Effector CD4-positive, alpha-beta T cell (primary cell): ENCODE measurements at regions not wholly inside any gene's neighbourhood (a gene's known extent, or its start where the extent isn't known, plus 50 kb on each side); places are given as distances from the start of the nearest gene placed in this dataset.
"Not testable (repeated sequence)": the region's sequence is repeated elsewhere in the genome, so short reads cannot be mapped to it uniquely, and the experiment has no call there.

Source experiments
- DNase-seq: peaks from one replicate; pipeline ENCODE4 v3.0.0-alpha.2; 2020

- DNase-seq = not testable (repeated sequence)
Measured at GRCh38 chr10:35817109-35817508, 175.0 kb upstream of the FZD8 start.

DNA sequence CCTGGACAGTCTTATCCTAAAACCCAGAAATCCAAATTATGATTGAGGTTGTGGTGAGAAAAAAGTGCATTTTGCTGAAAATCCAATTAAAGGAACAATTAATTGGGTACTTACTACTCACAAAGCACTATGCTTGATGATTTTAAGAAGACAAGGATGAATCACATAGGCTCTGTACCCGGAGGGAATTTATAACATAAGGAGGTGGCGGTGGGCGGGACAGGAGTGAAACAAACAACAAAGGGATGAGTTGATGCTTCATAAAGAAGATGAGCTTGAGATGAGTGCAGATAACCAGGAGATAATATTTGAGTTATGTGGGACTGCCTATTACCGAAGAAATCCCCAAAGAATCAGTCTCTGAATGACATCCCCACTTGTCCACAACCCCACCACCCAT, 171.1 kb upstream of the FZD8 start:
- DNase-seq = no peak

- no peak for DNase-seq
Measured at GRCh38 chr10:35808344-35808743, 166.2 kb upstream of the FZD8 start.

DNA sequence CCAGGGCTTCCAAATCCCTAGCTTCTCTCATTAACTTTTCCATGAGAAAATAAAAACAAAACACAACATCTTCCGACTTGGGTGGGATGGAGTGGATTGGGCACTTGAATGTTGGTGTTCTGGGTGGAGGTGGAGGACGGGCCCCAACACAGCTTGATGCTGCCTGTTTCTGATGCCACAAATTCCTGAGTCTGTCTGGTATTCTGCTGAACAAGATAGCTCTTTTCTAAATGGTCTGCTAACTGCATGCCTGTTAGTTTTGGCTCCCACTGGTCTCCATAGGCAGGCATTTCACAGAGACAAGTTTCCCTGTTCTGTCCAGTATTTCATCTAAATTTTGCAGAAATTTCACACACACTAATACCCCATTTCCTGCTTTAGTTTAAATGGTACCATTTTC, 160.9 kb upstream of the FZD8 start:
- DNase-seq = no peak

DNA sequence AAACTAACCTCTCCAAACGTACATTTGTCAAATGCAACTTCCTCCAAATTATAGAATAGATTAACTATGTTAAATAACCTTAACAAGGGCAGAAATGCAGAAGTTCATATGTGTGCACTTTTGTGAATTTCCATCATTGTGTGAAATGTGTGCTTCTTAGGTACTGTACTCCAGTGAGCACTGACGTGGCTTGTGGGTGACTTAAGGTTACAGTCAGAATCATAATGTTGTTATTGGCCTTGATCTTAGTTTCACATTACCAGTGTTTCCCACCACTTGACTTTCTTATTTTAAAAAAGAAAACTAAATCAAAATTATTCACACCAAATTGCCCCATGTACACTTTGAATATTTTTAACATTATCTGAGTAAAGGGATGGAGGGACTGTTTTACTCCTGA, 155.1 kb upstream of the FZD8 start:
- DNase-seq = no peak

DNA sequence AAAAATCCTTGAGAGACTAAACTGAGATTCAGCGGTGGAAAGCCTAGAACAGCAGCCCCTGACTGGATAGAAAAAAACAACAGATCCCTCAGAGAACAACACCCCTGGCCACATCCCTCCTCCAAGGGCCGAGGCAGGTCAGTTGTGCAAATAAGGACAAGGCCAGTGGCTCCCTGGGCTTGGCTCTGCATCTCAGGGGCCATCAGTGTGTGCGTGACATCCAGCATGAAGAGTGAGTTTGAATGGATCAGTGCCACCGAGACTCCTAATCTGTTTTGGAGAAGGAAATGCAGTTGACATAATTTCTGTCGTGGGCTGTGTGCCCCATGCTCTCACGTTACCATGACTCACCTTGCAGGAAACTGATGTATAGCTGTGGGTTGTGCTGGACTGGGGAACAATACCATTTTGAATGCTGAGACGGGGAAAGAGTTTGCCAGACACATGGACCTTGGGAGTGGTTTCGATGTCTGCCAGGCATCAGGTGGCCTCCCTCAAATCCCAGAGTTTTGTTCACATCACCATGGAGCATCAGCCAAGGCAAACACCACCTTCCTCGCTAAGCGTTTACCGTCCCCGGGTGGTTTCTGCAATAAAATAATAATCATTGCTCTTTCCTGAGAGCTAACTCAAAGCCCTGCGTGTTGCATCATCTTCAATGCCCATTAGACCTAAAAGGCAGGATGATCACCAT, 153.2 kb upstream of the FZD8 start:
- DNase-seq = no peak

DNA sequence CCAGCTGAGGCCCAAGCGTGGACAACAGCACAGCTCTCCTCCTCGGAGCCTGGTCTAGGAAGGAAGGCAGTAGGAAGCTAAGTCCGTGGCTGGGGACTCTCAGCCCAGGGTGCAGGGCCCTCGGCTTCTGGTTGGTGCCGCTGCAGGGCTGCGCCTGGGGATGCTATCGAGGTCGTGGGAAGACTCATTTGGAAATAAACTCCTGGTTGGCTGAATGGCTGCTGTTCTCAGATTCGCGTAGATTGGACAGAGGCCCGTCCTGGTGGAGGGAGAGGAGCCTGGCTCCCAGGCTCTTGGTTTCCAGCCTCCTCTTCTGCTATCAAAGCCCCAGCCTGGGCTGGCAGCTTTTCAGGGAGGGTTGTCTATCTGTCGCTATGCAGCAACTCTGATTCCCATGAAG, 152.6 kb upstream of the FZD8 start:
- no peak for DNase-seq

GRCh38 chr10:35792291-35792690, 150.2 kb upstream of the FZD8 start:
- DNase-seq = no peak

GRCh38 chr10:35789996-35790395, 147.9 kb upstream of the FZD8 start:
- DNase-seq = no peak

GRCh38 chr10:35784751-35785150, 142.7 kb upstream of the FZD8 start:
- DNase-seq = no peak

- no peak for DNase-seq
Measured at GRCh38 chr10:35783305-35783838, 141.3 kb upstream of the FZD8 start.

DNA sequence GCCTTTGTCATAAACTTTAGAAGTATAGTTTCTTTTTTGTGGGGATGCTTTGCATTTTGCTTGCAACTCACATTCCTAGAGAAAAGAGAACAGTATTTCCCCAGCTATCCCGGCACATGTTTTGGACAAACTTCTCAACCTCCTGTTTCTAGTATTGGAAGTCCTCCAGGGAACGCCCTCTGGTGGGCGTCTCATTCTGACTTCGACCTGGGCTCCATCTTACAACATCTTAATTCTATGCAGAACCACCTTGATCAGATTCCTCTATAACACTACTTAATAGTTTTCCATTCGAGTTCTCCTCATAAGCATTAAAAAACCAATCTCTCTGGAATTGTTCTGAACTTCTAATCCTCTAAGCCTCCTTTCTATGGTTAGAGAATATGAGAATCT, 139.5 kb upstream of the FZD8 start:
- DNase-seq = no peak

- no peak for DNase-seq
Measured at GRCh38 chr10:35780970-35781642, 139.0 kb upstream of the FZD8 start.

- no peak for DNase-seq
Measured at GRCh38 chr10:35778306-35778705, 136.2 kb upstream of the FZD8 start.

DNA sequence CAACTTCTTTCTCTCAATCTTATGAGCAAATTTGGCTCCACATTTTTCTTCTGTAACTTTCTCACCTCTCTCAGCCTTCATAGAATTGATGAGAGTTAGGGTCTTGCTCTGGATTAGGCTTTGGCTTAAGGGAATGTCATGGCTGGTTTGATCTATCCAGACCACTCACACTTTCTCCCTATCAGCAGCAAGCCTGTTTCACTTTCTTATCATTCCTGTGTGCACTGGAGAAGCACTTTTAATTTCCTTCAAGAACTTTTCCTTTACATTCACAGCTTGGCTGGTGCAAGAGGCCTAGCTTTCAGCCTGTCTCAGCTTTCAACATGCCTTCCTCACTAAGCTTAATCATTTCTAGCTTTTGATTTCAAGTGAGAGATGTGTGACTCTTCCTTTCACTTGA, 134.5 kb upstream of the FZD8 start:
- DNase-seq = not testable (repeated sequence)

DNA sequence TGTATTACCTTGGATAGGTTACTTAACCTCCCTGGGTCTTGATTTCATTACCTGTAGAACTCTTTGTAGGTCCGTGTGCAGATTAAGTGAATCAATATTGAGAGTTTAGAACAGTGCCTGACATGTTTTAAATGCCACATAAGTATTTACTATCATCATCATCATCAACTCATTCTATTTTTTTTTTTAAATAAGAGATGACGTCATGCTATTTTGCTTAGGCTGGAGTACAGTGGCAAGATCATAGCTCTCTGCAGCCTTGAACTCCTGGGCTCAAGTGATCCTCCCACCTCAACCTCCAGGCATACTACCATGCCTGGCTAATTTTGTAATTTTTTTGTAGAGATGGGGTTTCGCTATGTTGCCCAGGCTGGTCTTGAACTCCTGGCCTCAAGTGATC, 132.0 kb upstream of the FZD8 start:
- no peak for DNase-seq

DNA sequence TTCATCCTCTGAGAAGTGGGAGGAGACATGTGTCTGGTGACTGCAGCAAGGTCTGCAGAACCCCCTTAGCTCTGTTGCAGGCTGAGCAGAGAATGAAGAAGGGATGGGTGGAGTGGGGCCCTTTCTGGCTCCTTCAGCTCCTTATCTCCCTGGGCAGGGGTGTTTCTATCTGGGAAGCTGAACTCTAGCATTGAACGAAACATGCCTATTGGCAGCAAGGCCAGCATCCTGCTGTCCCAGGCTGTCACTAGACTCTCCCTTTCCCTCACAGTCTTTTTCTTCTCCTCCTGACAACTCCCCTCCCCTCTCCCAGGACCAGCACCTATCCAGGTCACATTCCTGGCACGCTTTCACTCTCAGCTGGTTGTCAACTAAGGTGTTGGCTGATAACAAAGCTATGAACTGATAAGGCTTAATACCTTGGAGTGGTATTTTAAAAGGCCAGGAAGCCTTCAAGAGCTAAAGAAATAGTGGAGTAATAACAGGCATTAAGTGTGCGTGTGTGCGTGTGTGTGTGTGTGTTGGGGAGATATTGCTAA, 128.8 kb upstream of the FZD8 start:
- no peak for DNase-seq

DNA sequence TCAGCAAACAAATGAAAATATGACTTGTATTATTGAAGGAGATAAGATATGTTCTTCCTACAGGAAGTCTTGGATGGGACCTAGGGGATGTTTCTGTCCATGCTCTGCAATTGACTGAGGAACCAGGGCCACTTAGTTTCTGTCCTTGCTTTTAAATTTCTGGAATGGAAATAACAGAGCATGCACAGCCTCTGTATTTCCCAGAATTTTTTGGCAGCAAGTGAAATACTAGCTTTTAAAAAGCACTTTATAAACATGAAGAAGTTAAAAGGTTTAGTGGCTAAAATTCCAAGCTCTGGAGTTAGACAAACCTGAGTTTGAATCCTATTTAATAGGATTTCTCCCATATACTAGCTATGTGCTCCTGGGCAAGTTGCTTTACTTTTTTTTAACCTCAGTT, 127.7 kb upstream of the FZD8 start:
- DNase-seq = no peak

- no peak for DNase-seq
Measured at GRCh38 chr10:35768731-35769130, 126.6 kb upstream of the FZD8 start.

- no peak for DNase-seq
Measured at GRCh38 chr10:35768011-35768410, 125.9 kb upstream of the FZD8 start.

- DNase-seq = no peak
Measured at GRCh38 chr10:35765996-35766395, 123.9 kb upstream of the FZD8 start.

DNA sequence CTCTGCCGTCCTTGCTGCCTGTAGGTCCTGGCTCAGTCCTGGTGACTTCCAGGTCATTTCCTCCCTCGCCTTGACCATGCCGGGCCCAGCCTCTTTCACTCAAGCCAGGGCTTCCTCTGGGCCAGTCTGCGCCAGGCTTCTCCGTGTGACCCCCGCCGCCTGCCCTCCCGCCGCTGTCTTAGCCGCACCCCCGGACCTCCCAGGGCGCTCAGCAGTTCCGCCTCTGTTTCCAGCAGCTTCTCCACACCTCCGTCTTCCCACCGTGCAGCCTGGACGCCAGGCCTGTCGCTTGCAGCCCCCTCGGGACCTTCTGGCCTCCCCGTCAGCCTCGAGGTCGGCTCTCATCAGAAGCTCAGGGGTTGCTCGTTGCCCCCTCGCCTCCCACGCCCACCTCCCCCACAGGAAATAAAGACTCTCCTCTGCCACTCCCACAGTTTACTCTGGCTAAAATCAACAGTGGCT, 123.0 kb upstream of the FZD8 start:
- no peak for DNase-seq

DNA sequence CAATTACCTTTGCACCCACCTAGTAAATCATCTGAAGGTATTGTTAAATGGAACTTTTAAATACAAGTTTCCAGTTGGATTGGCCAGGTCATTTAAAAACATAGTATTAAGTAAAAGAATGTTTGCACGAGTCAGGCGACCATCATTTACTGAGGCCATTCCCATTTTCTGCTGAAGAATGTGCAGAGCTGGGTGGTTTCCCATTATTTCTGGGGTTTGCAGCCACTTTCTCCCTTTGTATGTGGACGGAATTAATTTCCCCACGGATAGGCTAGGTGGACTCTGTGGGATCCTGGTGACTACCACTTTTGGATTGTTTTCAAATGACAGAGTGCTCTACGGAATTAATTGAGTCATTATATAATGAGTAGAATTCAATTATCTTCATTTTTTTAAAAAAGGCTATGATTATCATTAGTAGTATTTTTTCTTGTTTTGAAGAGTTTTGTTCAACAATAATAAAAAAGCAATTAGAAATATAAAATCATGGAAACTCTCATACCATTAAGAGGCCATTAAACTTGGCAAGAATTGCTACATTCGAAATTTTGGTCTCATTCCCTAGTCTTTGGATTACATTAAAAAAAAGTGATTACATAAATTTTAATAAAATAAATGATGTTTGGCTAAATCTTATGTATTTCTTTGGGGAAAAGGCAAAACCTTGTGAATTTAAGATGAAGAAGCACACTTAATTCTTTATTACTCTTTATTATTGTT, 120.4 kb upstream of the FZD8 start:
- no peak for DNase-seq

DNA sequence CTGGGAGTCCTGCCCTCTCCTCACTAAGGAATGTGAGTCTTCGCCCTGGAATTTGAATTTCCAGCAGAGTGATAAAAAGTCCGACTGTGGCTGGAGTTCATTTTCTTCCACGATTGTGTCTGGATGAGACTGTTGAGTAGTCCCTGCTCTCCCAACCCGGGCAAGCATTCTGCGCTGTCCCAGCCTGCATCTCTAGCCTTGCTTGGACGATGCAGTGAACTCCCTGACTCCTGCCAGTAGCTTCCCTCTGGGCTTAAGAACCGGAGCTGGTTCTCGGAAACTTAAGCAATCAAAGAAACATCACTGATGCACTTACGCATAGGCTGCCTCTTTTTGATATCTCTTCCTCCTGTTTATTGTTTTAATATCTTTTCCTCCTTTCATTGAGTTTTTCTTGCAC, 116.0 kb upstream of the FZD8 start:
- no peak for DNase-seq
